SK-N-SH (cell line): ENCODE measurements at regions not wholly inside any gene's neighbourhood (a gene's known extent, or its start where the extent isn't known, plus 50 kb on each side); places are given as distances from the start of the nearest gene placed in this dataset.
"Not testable (repeated sequence)": the region's sequence is repeated elsewhere in the genome, so short reads cannot be mapped to it uniquely, and the experiment has no call there.

ENCODE experiments used
- CTCF ChIA-PET: fragments of 300-600, 350-600 bp; formaldehyde crosslinking; extraction: SDS; loops from one replicate; lab custom pipeline; 2021; lab: Yijun Ruan, JAX
- POLR2A ChIA-PET: fragments of 350-600 bp; sonication (Branson Sonifier 250); formaldehyde crosslinking; extraction: SDS; loops from one replicate; lab custom pipeline; 2020; ENCODE audit warnings: antibody characterized with exemption, inconsistent platforms; lab: Yijun Ruan, JAX
- DNase-seq: peaks from one replicate; pipeline ENCODE4 v3.0.0; 2012
- H2AFZ ChIP-seq: fragments of 200-600 bp; sonication (generic); 2 replicates; pipeline ENCODE4 v1.8.1; 2016; ENCODE audit warnings: antibody characterized with exemption, mild to moderate bottlenecking, low read depth
- H3F3A ChIP-seq: fragments of 200-600 bp; sonication (generic); replicated peaks from 2 replicates; pipeline ENCODE3; 2016; ENCODE audit warnings: antibody characterized with exemption, mild to moderate bottlenecking; ENCODE audit not compliant: insufficient read depth
- H3K27ac ChIP-seq, 2 experiments: fragments of 200-500 bp in 1 of 2; fragments of 200-600 bp in 1 of 2; sonication (Bioruptor generic) in 1 of 2; sonication (generic), shearing (Covaris generic) in 1 of 2; 2 replicates each; pipeline versions ENCODE4 v1.5.1 to v1.6.1; 2014 to 2016; ENCODE audit warnings: low read depth in 2 of 2, inconsistent platforms in 1 of 2, low read length in 1 of 2, mild to moderate bottlenecking in 1 of 2, mixed read lengths in 1 of 2
- H3K27me3 ChIP-seq: fragments of 200-600 bp; sonication (generic), shearing (Covaris generic); 2 replicates; pipeline ENCODE4 v1.6.1; 2016; ENCODE audit warnings: mixed run types; ENCODE audit not compliant: insufficient read depth
- H3K36me3 ChIP-seq, 2 experiments: fragments of 200-500 bp in 1 of 2; fragments of 200-600 bp in 1 of 2; sonication (Bioruptor generic) in 1 of 2; sonication (generic) in 1 of 2; replicated peaks in 1 of 2; 2 replicates each; pipeline versions ENCODE3 to v1.5.1; 2014 to 2016; ENCODE audit warnings: low read length in 1 of 2, mild to moderate bottlenecking in 1 of 2; ENCODE audit not compliant: insufficient read depth in 2 of 2, control insufficient read depth in 1 of 2
- H3K4me1 ChIP-seq, 2 experiments: fragments of 200-500 bp in 1 of 2; fragments of 200-600 bp in 1 of 2; sonication (Bioruptor generic) in 1 of 2; sonication (generic), shearing (Covaris generic) in 1 of 2; 2 replicates each; pipeline versions ENCODE4 v1.5.1 to v1.6.1; 2014 to 2016; ENCODE audit warnings: low read depth in 1 of 2, low read length in 1 of 2, mixed run types in 1 of 2; ENCODE audit not compliant: insufficient read depth in 2 of 2, control insufficient read depth in 1 of 2
- H3K4me2 ChIP-seq: fragments of 200-600 bp; sonication (generic), shearing (Covaris generic); 2 replicates; pipeline ENCODE4 v1.6.1; 2017; ENCODE audit warnings: mixed run types
- H3K4me3 ChIP-seq, 2 experiments: fragments of 200-500 bp in 1 of 2; fragments of 200-600 bp in 1 of 2; sonication (Bioruptor generic) in 1 of 2; sonication (generic), shearing (Covaris generic) in 1 of 2; 2 replicates each; pipeline versions ENCODE4 v1.5.1 to v1.8.1; 2014 to 2016; ENCODE audit warnings: low read depth in 2 of 2, inconsistent platforms in 1 of 2, low read length in 1 of 2, mild to moderate bottlenecking in 1 of 2, mixed read lengths in 1 of 2, moderate library complexity in 1 of 2
- H3K79me2 ChIP-seq: fragments of 200-600 bp; sonication (generic); 2 replicates; pipeline ENCODE4 v1.8.1; 2017; ENCODE audit warnings: mild to moderate bottlenecking; ENCODE audit not compliant: insufficient read depth
- H3K9ac ChIP-seq: fragments of 200-600 bp; sonication (generic); 2 replicates; pipeline ENCODE4 v1.6.1; 2017; ENCODE audit warnings: mixed run types
- H3K9me2 ChIP-seq: fragments of 200-600 bp; sonication (generic); 2 replicates; pipeline ENCODE4 v1.6.1; 2017; ENCODE audit warnings: mixed run types
- H3K9me3 ChIP-seq: fragments of 200-600 bp; sonication (generic); 2 replicates; pipeline ENCODE4 v1.6.1; 2017; ENCODE audit warnings: mixed run types, mild to moderate bottlenecking, moderate library complexity
- H4K20me1 ChIP-seq: fragments of 200-600 bp; sonication (generic); 2 replicates; pipeline ENCODE4 v1.6.1; 2017; ENCODE audit warnings: mild to moderate bottlenecking, mixed run types; ENCODE audit not compliant: insufficient read depth
- CTCF ChIP-seq: fragments of 200-600 bp; sonication (generic); IDR thresholded peaks from 2 replicates; pipeline ENCODE4 v1.6.1; 2017; ENCODE audit warnings: antibody characterized with exemption, mild to moderate bottlenecking, moderate library complexity
- FOXM1 ChIP-seq: IDR thresholded peaks from 2 replicates; pipeline ENCODE4 v1.4.0; 2012; ENCODE audit warnings: low read depth, mild to moderate bottlenecking
- GABPA ChIP-seq: IDR thresholded peaks from 2 replicates; pipeline ENCODE4 v1.4.0; 2012; ENCODE audit warnings: low read depth, mild to moderate bottlenecking
- JUND ChIP-seq: IDR thresholded peaks from 2 replicates; pipeline ENCODE4 v1.4.0; 2012
- MAX ChIP-seq: IDR thresholded peaks from 2 replicates; pipeline ENCODE4 v1.4.0; 2012; ENCODE audit warnings: low read depth
- MXI1 ChIP-seq: IDR thresholded peaks from 2 replicates; pipeline ENCODE4 v1.6.1; 2012; ENCODE audit warnings: mild to moderate bottlenecking, low read depth, low read length, improper control_type of control experiment
- NRF1 ChIP-seq: IDR thresholded peaks from 2 replicates; pipeline ENCODE4 v1.6.1; 2012; ENCODE audit warnings: low read depth, mild to moderate bottlenecking, low read length
- PBX3 ChIP-seq: IDR thresholded peaks from 2 replicates; pipeline ENCODE4; 2012
- RFX5 ChIP-seq: IDR thresholded peaks from 2 replicates; pipeline ENCODE4 v1.6.1; 2012; ENCODE audit warnings: mild to moderate bottlenecking, improper control_type of control experiment, low read length
- RXRA ChIP-seq: IDR thresholded peaks from 2 replicates; pipeline ENCODE4 v1.4.0; 2012; ENCODE audit warnings: low read depth, mild to moderate bottlenecking, borderline replicate concordance
- SIN3A ChIP-seq: IDR thresholded peaks from 2 replicates; pipeline ENCODE4 v1.6.1; 2012; ENCODE audit warnings: low read depth, mild to moderate bottlenecking, low read length, moderate library complexity, borderline replicate concordance
- SMC3 ChIP-seq: IDR thresholded peaks from 2 replicates; pipeline ENCODE4 v1.6.1; 2012; ENCODE audit warnings: low read depth, low read length, improper control_type of control experiment
- USF2 ChIP-seq: fragments of 150-350 bp; IDR thresholded peaks from 2 replicates; pipeline ENCODE4 v1.6.1; 2017; ENCODE audit warnings: antibody characterized with exemption, low read length, low read depth, borderline replicate concordance
- WGBS: methylation state at CpG from one replicate; pipeline ENCODE4 v1.1.6; 2017; ENCODE audit warnings: low lambda C conversion rate; 5-methylcytosine and 5-hydroxymethylcytosine counted together

GRCh38 chr3:82627733-82628132, 866.3 kb upstream of the GBE1 start:
- H3K27me3 ChIP-seq, result no peaks in the 10 kb centered on the region
- 21% methylated on average over 5 of the region's 5 CpGs for WGBS
- no peaks in the 10 kb centered on the region for H3K79me2 ChIP-seq
- no peak overlapping the region for H3K9ac ChIP-seq
- H3K36me3 ChIP-seq, result no peaks in the 10 kb centered on the region
- no peaks in the 10 kb centered on the region; the same call in 1 of the 2 replicates for H3K9me2 ChIP-seq
- no peak overlapping the region for H3K27ac ChIP-seq
- H2AFZ ChIP-seq, result no peak overlapping the region
- H3F3A ChIP-seq, result no peaks in the 10 kb centered on the region
- POLR2A ChIA-PET, result no interaction called here
- no peak overlapping the region for H3K4me3 ChIP-seq
- TF ChIP-seq PBX3 (no peak), FOXM1 (no peak), RFX5 (no peak), SIN3A (no peak), CTCF (no peak), GABPA (no peak), JUND (no peak), MAX (no peak), SMC3 (no peak), NRF1 (no peak), USF2 (no peak), RXRA (no peak), MXI1 (no peak)
- H3K4me1 ChIP-seq, result no peaks in the 10 kb centered on the region
- H4K20me1 ChIP-seq, result no peaks in the 10 kb centered on the region
- no peak for DNase-seq
- CTCF ChIA-PET, result interaction anchor here (0.6 kb wide), 1 partner anchor 498 kb away, joined by 3 read pairs; no protein-coding TSS in a partner anchor
- no peaks in the 10 kb centered on the region for H3K9me3 ChIP-seq
- H3K4me2 ChIP-seq, result no peak overlapping the region

GRCh38 chr3:82620744-82621143, 859.3 kb upstream of the GBE1 start:
- H3K4me3 ChIP-seq, H3K79me2 ChIP-seq, H4K20me1 ChIP-seq, H3F3A ChIP-seq, POLR2A ChIA-PET, H2AFZ ChIP-seq, H3K27me3 ChIP-seq, CTCF ChIA-PET, H3K9me2 ChIP-seq, DNase-seq, H3K4me2 ChIP-seq, H3K4me1 ChIP-seq, H3K27ac ChIP-seq, H3K36me3 ChIP-seq, H3K9ac ChIP-seq, H3K9me3 ChIP-seq: not testable (repeated sequence)
- WGBS, result 0% methylated on average over 3 of the region's 3 CpGs
